Activated T-helper 1 cell treated with anti-CD3 and anti-CD28 coated beads, Interleukin-12 subunit alpha, Interleukin-12 subunit beta, Interleukin-2, Interleukin-4 antibody, amounts not matched to agents 30 ng/mL and 10 ng/mL and 1 ng/mL, durations not matched to agents 14 hours and 24 hours and 36 hours (primary cell): ENCODE measurements at regions not wholly inside any gene's neighbourhood (a gene's known extent, or its start where the extent isn't known, plus 50 kb on each side); places are given as distances from the start of the nearest gene placed in this dataset.
"Not testable (repeated sequence)": the region's sequence is repeated elsewhere in the genome, so short reads cannot be mapped to it uniquely, and the experiment has no call there.

Experiments
- DNase-seq: peaks from one replicate; pipeline ENCODE4 v3.0.0; 2021; ENCODE audit warnings: low spot score
- H3K27ac Mint-ChIP-seq: one replicate; pipeline ENCODE4 v1.8.0; 2021; ENCODE audit warnings: mild to moderate bottlenecking, mixed read lengths
- H3K27me3 Mint-ChIP-seq: one replicate; pipeline ENCODE4 v1.8.0; 2022; ENCODE audit warnings: mild to moderate bottlenecking, moderate library complexity, mixed read lengths; ENCODE audit not compliant: insufficient read depth
- H3K36me3 Mint-ChIP-seq: one replicate; pipeline ENCODE4 v1.8.0; 2021; ENCODE audit warnings: low read depth, mixed read lengths
- H3K4me1 Mint-ChIP-seq: one replicate; pipeline ENCODE4 v1.8.0; 2021; ENCODE audit warnings: low read depth, mixed read lengths
- H3K4me3 Mint-ChIP-seq: one replicate; pipeline ENCODE4 v1.8.0; 2021; ENCODE audit warnings: mild to moderate bottlenecking, moderate library complexity, mixed read lengths
- H3K9me3 Mint-ChIP-seq: one replicate; pipeline ENCODE4 v1.8.0; 2021; ENCODE audit warnings: mixed read lengths
- intact Hi-C: fragments of 100-400 bp; cut with micrococcal nuclease; formaldehyde crosslinking; loops from one replicate; pipeline ENCODE4 v1.15.1; 2024

GRCh38 chr5:38138574-38138973, 119.8 kb upstream of the EGFLAM start:
- intact Hi-C loops: no loop called here
- H3K36me3 Mint-ChIP-seq: no peaks in the 10 kb centered on the region
- H3K4me3 Mint-ChIP-seq: no peak overlapping the region
- no peaks in the 10 kb centered on the region for H3K9me3 Mint-ChIP-seq
- H3K27ac Mint-ChIP-seq: no peak overlapping the region
- DNase-seq: no peak
- H3K4me1 Mint-ChIP-seq: no peaks in the 10 kb centered on the region
- H3K27me3 Mint-ChIP-seq: no peaks in the 10 kb centered on the region

DNA sequence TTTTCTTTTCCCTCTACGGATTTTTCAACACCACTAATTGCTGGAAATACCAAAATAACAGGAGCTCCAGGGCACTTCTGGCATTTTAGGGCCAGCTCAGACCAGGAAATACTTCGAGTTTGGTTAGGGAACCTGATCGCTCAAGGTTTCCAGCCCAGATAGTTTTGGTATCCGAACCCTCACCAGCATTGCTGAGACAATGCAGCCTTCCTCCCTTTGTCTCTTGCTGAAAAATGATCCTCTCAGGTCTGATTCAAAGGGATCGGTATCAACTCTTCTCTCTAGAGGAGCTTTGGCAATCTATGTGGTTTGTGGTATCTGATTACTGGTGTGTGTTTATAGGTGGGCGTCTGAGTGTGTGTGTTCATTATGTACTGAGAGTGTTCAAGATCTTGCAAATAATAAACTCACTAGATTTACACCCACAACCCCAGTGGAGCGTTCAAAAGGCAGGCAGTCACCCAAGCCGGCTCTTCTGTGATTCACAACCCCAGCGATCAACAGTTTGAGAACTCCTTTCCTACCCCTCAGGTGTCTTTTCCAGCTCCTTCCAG, 122.8 kb upstream of the EGFLAM start:
- H3K4me3 Mint-ChIP-seq: no peak overlapping the region
- no peak for DNase-seq

DNA sequence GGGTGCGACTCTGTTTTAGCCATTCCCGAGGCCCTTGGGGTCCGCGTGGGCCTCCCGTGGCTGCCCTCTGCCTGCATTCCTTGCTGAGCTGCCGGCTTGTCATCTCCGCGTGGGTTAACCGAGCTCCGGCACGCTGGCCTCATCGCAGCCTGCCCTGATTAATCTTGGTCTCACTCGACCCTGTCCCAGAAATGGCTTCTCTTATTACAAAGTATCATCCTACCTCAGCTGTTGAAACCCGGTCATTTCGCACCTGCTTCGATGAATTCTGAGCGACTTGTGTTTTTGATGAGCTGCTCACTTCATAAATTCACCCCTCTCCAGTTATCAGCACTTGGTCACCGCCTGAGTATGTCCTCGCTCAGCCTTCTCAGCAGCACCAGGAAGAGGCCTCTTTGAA, 123.5 kb upstream of the EGFLAM start:
- no peaks in the 10 kb centered on the region for H3K9me3 Mint-ChIP-seq
- no peak overlapping the region for H3K27ac Mint-ChIP-seq
- no peak overlapping the region for H3K4me3 Mint-ChIP-seq
- intact Hi-C loops: no loop called here
- no peaks in the 10 kb centered on the region for H3K27me3 Mint-ChIP-seq
- no peaks in the 10 kb centered on the region for H3K4me1 Mint-ChIP-seq
- no peak for DNase-seq
- H3K36me3 Mint-ChIP-seq: no peaks in the 10 kb centered on the region

More for the DNA sequence above, 122.8 kb upstream of the EGFLAM start:
- Mint-ChIP-seq H3K4me1 (no peaks in the 10 kb centered on the region), H3K27ac (no peak overlapping the region), H3K36me3 (no peaks in the 10 kb centered on the region), H3K9me3 (no peaks in the 10 kb centered on the region), H3K27me3 (no peaks in the 10 kb centered on the region)
- intact Hi-C loops: no loop called here

DNA sequence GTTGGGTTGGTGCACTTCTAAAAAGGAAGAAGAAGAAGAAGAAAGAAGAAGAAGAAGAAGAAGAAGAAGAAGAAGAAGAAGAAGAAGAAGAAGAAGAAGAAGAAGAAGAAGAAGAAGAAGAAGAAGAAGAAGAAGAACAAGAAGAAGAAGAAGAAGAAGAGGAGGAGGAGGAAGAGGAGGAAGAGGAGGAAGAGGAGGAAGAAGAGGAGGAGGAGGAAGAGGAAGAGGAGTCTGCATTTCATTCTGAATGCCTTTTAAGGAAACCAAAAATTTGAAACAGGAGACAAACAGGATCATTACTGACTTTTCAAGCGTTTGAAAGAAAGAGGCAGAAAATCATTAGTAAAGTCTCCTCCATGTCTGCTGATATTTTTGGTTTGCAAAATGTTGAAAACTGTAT, 124.1 kb upstream of the EGFLAM start:
- H3K27ac Mint-ChIP-seq, H3K27me3 Mint-ChIP-seq, H3K4me3 Mint-ChIP-seq, DNase-seq, intact Hi-C loops, H3K36me3 Mint-ChIP-seq, H3K4me1 Mint-ChIP-seq, H3K9me3 Mint-ChIP-seq: not testable (repeated sequence)

GRCh38 chr5:38131686-38132085, 126.7 kb upstream of the EGFLAM start:
- H3K9me3 Mint-ChIP-seq: no peaks in the 10 kb centered on the region
- no peaks in the 10 kb centered on the region for H3K36me3 Mint-ChIP-seq
- peaks cover 3% of the 10 kb centered on the region for H3K27me3 Mint-ChIP-seq
- H3K4me1 Mint-ChIP-seq: no peaks in the 10 kb centered on the region
- H3K4me3 Mint-ChIP-seq: no peak overlapping the region
- H3K27ac Mint-ChIP-seq: no peak overlapping the region
- no peak for DNase-seq
- intact Hi-C loops: no loop called here

GRCh38 chr5:38124321-38124720, 134.0 kb upstream of the EGFLAM start:
- intact Hi-C loops: no loop called here
- Mint-ChIP-seq H3K36me3 (no peaks in the 10 kb centered on the region), H3K9me3 (peaks cover 6% of the 10 kb centered on the region), H3K4me3 (no peak overlapping the region), H3K4me1 (no peaks in the 10 kb centered on the region), H3K27ac (no peak overlapping the region), H3K27me3 (no peaks in the 10 kb centered on the region)
- no peak for DNase-seq

DNA sequence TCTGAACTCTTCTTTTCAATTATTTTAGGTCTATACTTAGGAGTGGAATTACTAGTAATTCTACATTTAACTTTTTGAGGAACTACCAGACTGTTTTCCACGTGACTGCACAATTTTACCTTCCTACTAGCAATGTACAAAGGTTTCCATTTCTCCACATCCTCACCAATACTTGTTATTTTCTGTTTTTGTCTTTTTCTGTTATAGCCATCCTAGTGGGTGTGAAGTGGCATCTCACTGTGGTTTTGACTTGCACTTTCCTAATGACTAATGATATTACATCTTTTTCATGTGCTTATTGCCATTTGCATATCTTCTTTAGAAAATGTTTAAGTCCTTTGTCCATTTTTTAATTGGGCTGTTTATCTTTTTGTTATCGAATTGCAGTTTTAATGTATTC, 136.9 kb upstream of the EGFLAM start:
- Mint-ChIP-seq H3K27me3 (peaks cover 2% of the 10 kb centered on the region), H3K27ac (no peak overlapping the region), H3K4me3 (no peak overlapping the region), H3K9me3 (peaks cover 8% of the 10 kb centered on the region), H3K4me1 (no peaks in the 10 kb centered on the region), H3K36me3 (no peaks in the 10 kb centered on the region)
- DNase-seq: no peak
- intact Hi-C loops: no loop called here

GRCh38 chr5:38119836-38120235, 138.5 kb upstream of the EGFLAM start:
- Mint-ChIP-seq H3K27me3 (peaks cover 4% of the 10 kb centered on the region), H3K9me3 (peaks cover 8% of the 10 kb centered on the region), H3K36me3 (no peaks in the 10 kb centered on the region), H3K4me1 (no peaks in the 10 kb centered on the region), H3K4me3 (no peak overlapping the region), H3K27ac (no peak overlapping the region)
- intact Hi-C loops: no loop called here
- no peak for DNase-seq

GRCh38 chr5:38117784-38118479, 140.4 kb upstream of the EGFLAM start:
- no peak for DNase-seq
- no peaks in the 10 kb centered on the region for H3K4me1 Mint-ChIP-seq
- H3K9me3 Mint-ChIP-seq: peaks cover 8% of the 10 kb centered on the region
- H3K36me3 Mint-ChIP-seq: no peaks in the 10 kb centered on the region
- intact Hi-C loops: no loop called here
- H3K4me3 Mint-ChIP-seq: no peak overlapping the region
- no peak overlapping the region for H3K27ac Mint-ChIP-seq
- H3K27me3 Mint-ChIP-seq: peaks cover 4% of the 10 kb centered on the region

DNA sequence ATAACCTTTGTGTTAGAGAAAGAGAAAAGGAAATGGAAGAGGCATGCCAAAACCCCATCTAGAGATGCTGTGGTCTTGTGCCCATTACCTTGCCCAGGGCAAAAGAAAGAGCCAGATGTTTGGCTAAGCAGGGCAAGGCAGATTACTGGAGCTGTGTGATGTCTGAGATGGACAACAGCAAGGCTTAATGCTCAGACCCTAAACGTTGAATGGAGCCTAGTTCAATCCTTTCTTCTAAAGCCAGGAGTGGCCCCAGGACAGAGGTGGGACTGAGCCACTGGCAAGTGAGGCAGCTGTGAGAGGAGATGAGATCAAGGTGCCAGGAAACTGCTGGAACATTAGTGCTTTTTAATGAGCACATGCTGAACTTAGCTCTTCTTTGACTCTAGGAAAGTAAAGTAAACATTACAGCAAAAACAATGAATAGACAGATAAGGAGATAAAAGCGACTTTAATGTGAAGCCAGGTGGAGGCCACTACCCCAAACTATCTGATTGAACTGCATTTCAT, 143.0 kb upstream of the EGFLAM start:
- H3K4me3 Mint-ChIP-seq: no peak overlapping the region
- peaks cover 5% of the 10 kb centered on the region for H3K9me3 Mint-ChIP-seq
- H3K27me3 Mint-ChIP-seq: peaks cover 4% of the 10 kb centered on the region
- DNase-seq: no peak
- H3K36me3 Mint-ChIP-seq: no peaks in the 10 kb centered on the region
- H3K27ac Mint-ChIP-seq: no peak overlapping the region
- H3K4me1 Mint-ChIP-seq: no peaks in the 10 kb centered on the region
- intact Hi-C loops: no loop called here

GRCh38 chr5:38113880-38114279, 144.5 kb upstream of the EGFLAM start:
- peaks cover 4% of the 10 kb centered on the region for H3K27me3 Mint-ChIP-seq
- H3K36me3 Mint-ChIP-seq: no peaks in the 10 kb centered on the region
- H3K4me1 Mint-ChIP-seq: no peaks in the 10 kb centered on the region
- no peak for DNase-seq
- intact Hi-C loops: no loop called here
- no peaks in the 10 kb centered on the region for H3K9me3 Mint-ChIP-seq
- no peak overlapping the region for H3K27ac Mint-ChIP-seq
- no peak overlapping the region for H3K4me3 Mint-ChIP-seq

GRCh38 chr5:38113456-38113855, 144.9 kb upstream of the EGFLAM start:
- no peaks in the 10 kb centered on the region for H3K4me1 Mint-ChIP-seq
- H3K9me3 Mint-ChIP-seq: no peaks in the 10 kb centered on the region
- H3K27ac Mint-ChIP-seq: no peak overlapping the region
- DNase-seq: no peak
- no peak overlapping the region for H3K4me3 Mint-ChIP-seq
- H3K27me3 Mint-ChIP-seq: peaks cover 4% of the 10 kb centered on the region
- intact Hi-C loops: no loop called here
- H3K36me3 Mint-ChIP-seq: no peaks in the 10 kb centered on the region

DNA sequence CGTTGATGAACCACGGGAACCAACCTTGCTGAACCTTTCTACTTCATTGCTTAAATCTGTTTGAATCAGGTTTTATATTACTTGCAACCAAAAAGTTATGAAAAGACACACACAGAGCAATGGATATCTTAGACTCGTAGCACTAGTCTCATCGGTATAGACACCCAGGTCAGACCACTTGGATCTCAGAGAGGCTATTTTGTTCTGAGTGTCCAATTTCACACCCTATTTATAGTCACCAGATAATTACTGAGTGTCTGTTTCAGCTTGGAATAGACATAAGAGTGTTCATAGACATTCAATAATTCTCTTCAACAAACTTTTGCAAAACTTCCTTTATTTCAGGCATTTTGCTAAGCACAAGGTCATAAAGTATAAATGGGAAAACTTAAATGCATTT, 145.4 kb upstream of the EGFLAM start:
- H3K9me3 Mint-ChIP-seq: no peaks in the 10 kb centered on the region
- intact Hi-C loops: no loop called here
- H3K27me3 Mint-ChIP-seq: peaks cover 2% of the 10 kb centered on the region
- no peak overlapping the region for H3K27ac Mint-ChIP-seq
- no peaks in the 10 kb centered on the region for H3K36me3 Mint-ChIP-seq
- no peak overlapping the region for H3K4me3 Mint-ChIP-seq
- H3K4me1 Mint-ChIP-seq: no peaks in the 10 kb centered on the region
- no peak for DNase-seq

- H3K9me3 Mint-ChIP-seq: no peaks in the 10 kb centered on the region
- no peak for DNase-seq
- H3K27ac Mint-ChIP-seq: no peak overlapping the region
- intact Hi-C loops: no loop called here
- H3K27me3 Mint-ChIP-seq: no peaks in the 10 kb centered on the region
- no peak overlapping the region for H3K4me3 Mint-ChIP-seq
- no peaks in the 10 kb centered on the region for H3K36me3 Mint-ChIP-seq
- no peaks in the 10 kb centered on the region for H3K4me1 Mint-ChIP-seq
Measured at GRCh38 chr5:38110130-38110529, 148.2 kb upstream of the EGFLAM start.
